ENCODE measurements at regions not wholly inside any gene's neighbourhood (a gene's known extent, or its start where the extent isn't known, plus 50 kb on each side); places are given as distances from the start of the nearest gene placed in this dataset.

DNA sequence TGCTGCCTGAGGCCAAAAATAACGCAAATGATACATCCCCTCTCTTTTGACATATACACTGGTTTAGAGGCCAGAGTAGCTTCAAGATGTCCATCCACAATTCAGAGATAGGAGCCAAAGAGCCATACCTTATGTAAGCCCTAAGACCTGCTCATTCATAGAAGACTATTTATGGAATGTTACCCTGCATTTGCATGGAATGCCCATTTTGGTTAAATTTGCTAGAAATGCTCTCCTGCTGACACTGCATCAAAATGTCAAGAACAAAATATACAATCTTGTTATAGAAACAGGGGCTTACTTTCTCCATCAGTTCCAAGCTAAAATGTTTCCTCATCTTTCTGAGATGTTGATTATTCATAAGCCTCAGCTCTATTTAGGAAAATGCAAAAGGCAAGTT, 183.3 kb upstream of the CDKN3 start:
- Histone ChIP-seq H3K36me3 (replicated peaks in 1 of 2; ENCODE audit: control insufficient read depth in 1 of 2, insufficient read depth in 2 of 2, low read length in 1 of 2) (no peaks in the 10 kb centered on the region), H3K79me2 (ENCODE audit: insufficient read depth) (no peaks in the 10 kb centered on the region), H3K9me2 (no peaks in the 10 kb centered on the region), H3K9ac (no peak overlapping the region), H3K4me2 (no peak overlapping the region), H3K27me3 (ENCODE audit: insufficient read depth) (no peaks in the 10 kb centered on the region), H2AFZ (ENCODE audit: low read depth) (no peak overlapping the region), H3K4me1 (ENCODE audit: control insufficient read depth in 1 of 2, insufficient read depth in 2 of 2, low read depth in 1 of 2, low read length in 1 of 2) (peaks cover 0 to 7% of the 10 kb centered on the region in 2 experiments; a peak in 1 of 4 replicates), H3K27ac (ENCODE audit: low read depth in 2 of 2, low read length in 1 of 2) (no peak overlapping the region), H4K20me1 (ENCODE audit: insufficient read depth) (no peaks in the 10 kb centered on the region), H3K4me3 (ENCODE audit: low read depth in 2 of 2, low read length in 1 of 2) (no peak overlapping the region), H3F3A (replicated peaks; ENCODE audit: insufficient read depth) (no peaks in the 10 kb centered on the region), H3K9me3 (no peaks in the 10 kb centered on the region)
- no peak for DNase-seq
- TF ChIP-seq NRF1 (IDR thresholded peaks at IDR 0.05; ENCODE audit: low read depth, low read length): no peak
- TF ChIP-seq, protein P1, sequence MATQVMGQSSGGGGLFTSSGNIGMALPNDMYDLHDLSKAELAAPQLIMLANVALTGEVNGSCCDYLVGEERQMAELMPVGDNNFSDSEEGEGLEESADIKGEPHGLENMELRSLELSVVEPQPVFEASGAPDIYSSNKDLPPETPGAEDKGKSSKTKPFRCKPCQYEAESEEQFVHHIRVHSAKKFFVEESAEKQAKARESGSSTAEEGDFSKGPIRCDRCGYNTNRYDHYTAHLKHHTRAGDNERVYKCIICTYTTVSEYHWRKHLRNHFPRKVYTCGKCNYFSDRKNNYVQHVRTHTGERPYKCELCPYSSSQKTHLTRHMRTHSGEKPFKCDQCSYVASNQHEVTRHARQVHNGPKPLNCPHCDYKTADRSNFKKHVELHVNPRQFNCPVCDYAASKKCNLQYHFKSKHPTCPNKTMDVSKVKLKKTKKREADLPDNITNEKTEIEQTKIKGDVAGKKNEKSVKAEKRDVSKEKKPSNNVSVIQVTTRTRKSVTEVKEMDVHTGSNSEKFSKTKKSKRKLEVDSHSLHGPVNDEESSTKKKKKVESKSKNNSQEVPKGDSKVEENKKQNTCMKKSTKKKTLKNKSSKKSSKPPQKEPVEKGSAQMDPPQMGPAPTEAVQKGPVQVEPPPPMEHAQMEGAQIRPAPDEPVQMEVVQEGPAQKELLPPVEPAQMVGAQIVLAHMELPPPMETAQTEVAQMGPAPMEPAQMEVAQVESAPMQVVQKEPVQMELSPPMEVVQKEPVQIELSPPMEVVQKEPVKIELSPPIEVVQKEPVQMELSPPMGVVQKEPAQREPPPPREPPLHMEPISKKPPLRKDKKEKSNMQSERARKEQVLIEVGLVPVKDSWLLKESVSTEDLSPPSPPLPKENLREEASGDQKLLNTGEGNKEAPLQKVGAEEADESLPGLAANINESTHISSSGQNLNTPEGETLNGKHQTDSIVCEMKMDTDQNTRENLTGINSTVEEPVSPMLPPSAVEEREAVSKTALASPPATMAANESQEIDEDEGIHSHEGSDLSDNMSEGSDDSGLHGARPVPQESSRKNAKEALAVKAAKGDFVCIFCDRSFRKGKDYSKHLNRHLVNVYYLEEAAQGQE (IDR thresholded peaks at IDR 0.05; ENCODE audit: low read depth, low read length): no peak
- no peak for TF ChIP-seq RAD21 (IDR thresholded peaks at IDR 0.05; ENCODE audit: low read length)
- TF ChIP-seq POLR2AphosphoS5 (IDR thresholded peaks at IDR 0.05; ENCODE audit: low read depth, low read length): no peak
- TF ChIP-seq MXI1 (IDR thresholded peaks at IDR 0.05; ENCODE audit: low read depth, low read length): no peak
- TF ChIP-seq, protein P2, sequence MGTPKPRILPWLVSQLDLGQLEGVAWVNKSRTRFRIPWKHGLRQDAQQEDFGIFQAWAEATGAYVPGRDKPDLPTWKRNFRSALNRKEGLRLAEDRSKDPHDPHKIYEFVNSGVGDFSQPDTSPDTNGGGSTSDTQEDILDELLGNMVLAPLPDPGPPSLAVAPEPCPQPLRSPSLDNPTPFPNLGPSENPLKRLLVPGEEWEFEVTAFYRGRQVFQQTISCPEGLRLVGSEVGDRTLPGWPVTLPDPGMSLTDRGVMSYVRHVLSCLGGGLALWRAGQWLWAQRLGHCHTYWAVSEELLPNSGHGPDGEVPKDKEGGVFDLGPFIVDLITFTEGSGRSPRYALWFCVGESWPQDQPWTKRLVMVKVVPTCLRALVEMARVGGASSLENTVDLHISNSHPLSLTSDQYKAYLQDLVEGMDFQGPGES (IDR thresholded peaks at IDR 0.05; ENCODE audit: low read depth, low read length): no peak
- TF ChIP-seq, protein P3, sequence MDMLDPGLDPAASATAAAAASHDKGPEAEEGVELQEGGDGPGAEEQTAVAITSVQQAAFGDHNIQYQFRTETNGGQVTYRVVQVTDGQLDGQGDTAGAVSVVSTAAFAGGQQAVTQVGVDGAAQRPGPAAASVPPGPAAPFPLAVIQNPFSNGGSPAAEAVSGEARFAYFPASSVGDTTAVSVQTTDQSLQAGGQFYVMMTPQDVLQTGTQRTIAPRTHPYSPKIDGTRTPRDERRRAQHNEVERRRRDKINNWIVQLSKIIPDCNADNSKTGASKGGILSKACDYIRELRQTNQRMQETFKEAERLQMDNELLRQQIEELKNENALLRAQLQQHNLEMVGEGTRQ (IDR thresholded peaks at IDR 0.05; ENCODE audit: borderline replicate concordance, low read depth, low read length): no peak
- TF ChIP-seq JUND (IDR thresholded peaks at IDR 0.05): no peak
- TF ChIP-seq FOXM1 (IDR thresholded peaks at IDR 0.05; ENCODE audit: low read depth): no peak
- no peak for TF ChIP-seq EP300 (IDR thresholded peaks at IDR 0.05; ENCODE audit: borderline replicate concordance in 1 of 2, low read depth in 1 of 2, low read length in 1 of 2)
- TF ChIP-seq, protein P4, sequence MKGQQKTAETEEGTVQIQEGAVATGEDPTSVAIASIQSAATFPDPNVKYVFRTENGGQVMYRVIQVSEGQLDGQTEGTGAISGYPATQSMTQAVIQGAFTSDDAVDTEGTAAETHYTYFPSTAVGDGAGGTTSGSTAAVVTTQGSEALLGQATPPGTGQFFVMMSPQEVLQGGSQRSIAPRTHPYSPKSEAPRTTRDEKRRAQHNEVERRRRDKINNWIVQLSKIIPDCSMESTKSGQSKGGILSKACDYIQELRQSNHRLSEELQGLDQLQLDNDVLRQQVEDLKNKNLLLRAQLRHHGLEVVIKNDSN (IDR thresholded peaks at IDR 0.05; ENCODE audit: borderline replicate concordance, low read depth): no peak
- TF ChIP-seq RFX5 (IDR thresholded peaks at IDR 0.05; ENCODE audit: low read length): no peak
- TF ChIP-seq, protein P5, sequence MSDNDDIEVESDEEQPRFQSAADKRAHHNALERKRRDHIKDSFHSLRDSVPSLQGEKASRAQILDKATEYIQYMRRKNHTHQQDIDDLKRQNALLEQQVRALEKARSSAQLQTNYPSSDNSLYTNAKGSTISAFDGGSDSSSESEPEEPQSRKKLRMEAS (IDR thresholded peaks at IDR 0.05; ENCODE audit: low read depth): no peak
- TF ChIP-seq YY1 (IDR thresholded peaks at IDR 0.05; ENCODE audit: low read depth): no peak
- no peak for TF ChIP-seq SMC3 (IDR thresholded peaks at IDR 0.05; ENCODE audit: low read depth, low read length)
- TF ChIP-seq, protein P6, sequence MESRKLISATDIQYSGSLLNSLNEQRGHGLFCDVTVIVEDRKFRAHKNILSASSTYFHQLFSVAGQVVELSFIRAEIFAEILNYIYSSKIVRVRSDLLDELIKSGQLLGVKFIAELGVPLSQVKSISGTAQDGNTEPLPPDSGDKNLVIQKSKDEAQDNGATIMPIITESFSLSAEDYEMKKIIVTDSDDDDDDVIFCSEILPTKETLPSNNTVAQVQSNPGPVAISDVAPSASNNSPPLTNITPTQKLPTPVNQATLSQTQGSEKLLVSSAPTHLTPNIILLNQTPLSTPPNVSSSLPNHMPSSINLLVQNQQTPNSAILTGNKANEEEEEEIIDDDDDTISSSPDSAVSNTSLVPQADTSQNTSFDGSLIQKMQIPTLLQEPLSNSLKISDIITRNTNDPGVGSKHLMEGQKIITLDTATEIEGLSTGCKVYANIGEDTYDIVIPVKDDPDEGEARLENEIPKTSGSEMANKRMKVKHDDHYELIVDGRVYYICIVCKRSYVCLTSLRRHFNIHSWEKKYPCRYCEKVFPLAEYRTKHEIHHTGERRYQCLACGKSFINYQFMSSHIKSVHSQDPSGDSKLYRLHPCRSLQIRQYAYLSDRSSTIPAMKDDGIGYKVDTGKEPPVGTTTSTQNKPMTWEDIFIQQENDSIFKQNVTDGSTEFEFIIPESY (IDR thresholded peaks at IDR 0.05; ENCODE audit: borderline replicate concordance, low read depth): no peak
- no peak for TF ChIP-seq RCOR1 (IDR thresholded peaks at IDR 0.05; ENCODE audit: low read length)
- TF ChIP-seq GATA2 (CRISPR knock-in tag; IDR thresholded peaks at IDR 0.05): no peak
- TF ChIP-seq RXRA (IDR thresholded peaks at IDR 0.05; ENCODE audit: borderline replicate concordance, low read depth): no peak
- TF ChIP-seq, protein P7, sequence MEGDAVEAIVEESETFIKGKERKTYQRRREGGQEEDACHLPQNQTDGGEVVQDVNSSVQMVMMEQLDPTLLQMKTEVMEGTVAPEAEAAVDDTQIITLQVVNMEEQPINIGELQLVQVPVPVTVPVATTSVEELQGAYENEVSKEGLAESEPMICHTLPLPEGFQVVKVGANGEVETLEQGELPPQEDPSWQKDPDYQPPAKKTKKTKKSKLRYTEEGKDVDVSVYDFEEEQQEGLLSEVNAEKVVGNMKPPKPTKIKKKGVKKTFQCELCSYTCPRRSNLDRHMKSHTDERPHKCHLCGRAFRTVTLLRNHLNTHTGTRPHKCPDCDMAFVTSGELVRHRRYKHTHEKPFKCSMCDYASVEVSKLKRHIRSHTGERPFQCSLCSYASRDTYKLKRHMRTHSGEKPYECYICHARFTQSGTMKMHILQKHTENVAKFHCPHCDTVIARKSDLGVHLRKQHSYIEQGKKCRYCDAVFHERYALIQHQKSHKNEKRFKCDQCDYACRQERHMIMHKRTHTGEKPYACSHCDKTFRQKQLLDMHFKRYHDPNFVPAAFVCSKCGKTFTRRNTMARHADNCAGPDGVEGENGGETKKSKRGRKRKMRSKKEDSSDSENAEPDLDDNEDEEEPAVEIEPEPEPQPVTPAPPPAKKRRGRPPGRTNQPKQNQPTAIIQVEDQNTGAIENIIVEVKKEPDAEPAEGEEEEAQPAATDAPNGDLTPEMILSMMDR (IDR thresholded peaks at IDR 0.05): no peak
- 50% methylated on average over 1 of the region's 1 CpG for WGBS (ENCODE audit: low lambda C conversion rate)
- POLR2A ChIA-PET: no interaction called here
- CTCF ChIA-PET: interaction anchor here (1.8 kb wide), 1 partner anchor 39 kb away, joined by 4 read pairs; no protein-coding TSS in a partner anchor

Measured in SK-N-SH (cell line).